BLaER1 (cell line): ENCODE measurements at regions not wholly inside any gene's neighbourhood (a gene's known extent, or its start where the extent isn't known, plus 50 kb on each side); places are given as distances from the start of the nearest gene placed in this dataset.

Experiments used
- H3K27ac ChIP-seq: shearing (Covaris generic); formaldehyde crosslinking; 2 replicates; pipeline ENCODE4 v1.8.1; 2022
- H3K27me3 ChIP-seq: shearing (Covaris generic); formaldehyde crosslinking; 2 replicates; pipeline ENCODE4 v1.8.1; 2022
- H3K36me3 ChIP-seq: shearing (Covaris generic); formaldehyde crosslinking; 2 replicates; pipeline ENCODE4 v1.8.1; 2022
- H3K4me1 ChIP-seq: shearing (Covaris generic); formaldehyde crosslinking; 2 replicates; pipeline ENCODE4 v1.8.1; 2022
- H3K4me2 ChIP-seq: shearing (Covaris generic); formaldehyde crosslinking; 2 replicates; pipeline ENCODE4 v1.8.1; 2022
- H3K4me3 ChIP-seq: shearing (Covaris generic); formaldehyde crosslinking; 2 replicates; pipeline ENCODE4 v1.8.1; 2022
- H3K9ac ChIP-seq: shearing (Covaris generic); formaldehyde crosslinking; 2 replicates; pipeline ENCODE4 v1.8.1; 2022
- H3K9me3 ChIP-seq: shearing (Covaris generic); formaldehyde crosslinking; 2 replicates; pipeline ENCODE4 v1.8.1; 2022
- H4K20me1 ChIP-seq: shearing (Covaris generic); formaldehyde crosslinking; 2 replicates; pipeline ENCODE4 v1.8.1; 2022
- Cebpa-rat ChIP-seq: shearing (Covaris generic); IDR thresholded peaks from 2 replicates; pipeline ENCODE4 v1.8.1; 2022

- no peak overlapping the region for H3K4me3 ChIP-seq
- H3K27me3 ChIP-seq, result no peaks in the 10 kb centered on the region
- no peaks in the 10 kb centered on the region for H3K36me3 ChIP-seq
- H3K4me2 ChIP-seq, result no peak overlapping the region
- no peaks in the 10 kb centered on the region for H3K4me1 ChIP-seq
- no peak overlapping the region for H3K9ac ChIP-seq
- H3K9me3 ChIP-seq, result no peaks in the 10 kb centered on the region
- H3K27ac ChIP-seq, result no peak overlapping the region
- H4K20me1 ChIP-seq, result no peaks in the 10 kb centered on the region
- no peak for TF ChIP-seq Cebpa-rat
These were observed 348.4 kb upstream of the REG3G start for GRCh38 chr2:78676921-78677696.

GRCh38 chr2:78677774-78678173, 347.7 kb upstream of the REG3G start:
- H3K27ac ChIP-seq, result no peak overlapping the region
- no peaks in the 10 kb centered on the region for H3K36me3 ChIP-seq
- no peaks in the 10 kb centered on the region for H3K4me1 ChIP-seq
- H3K27me3 ChIP-seq, result no peaks in the 10 kb centered on the region
- H3K9ac ChIP-seq, result no peak overlapping the region
- H4K20me1 ChIP-seq, result no peaks in the 10 kb centered on the region
- no peak overlapping the region for H3K4me2 ChIP-seq
- no peaks in the 10 kb centered on the region for H3K9me3 ChIP-seq
- H3K4me3 ChIP-seq, result no peak overlapping the region
- no peak for TF ChIP-seq Cebpa-rat

GRCh38 chr2:78681386-78681785, 344.1 kb upstream of the REG3G start:
- Histone ChIP-seq H3K4me3 (no peak overlapping the region), H3K9ac (no peak overlapping the region), H3K27me3 (no peaks in the 10 kb centered on the region), H3K27ac (no peak overlapping the region), H3K4me1 (no peaks in the 10 kb centered on the region), H4K20me1 (no peaks in the 10 kb centered on the region), H3K36me3 (no peaks in the 10 kb centered on the region), H3K9me3 (no peaks in the 10 kb centered on the region), H3K4me2 (no peak overlapping the region)
- TF ChIP-seq Cebpa-rat, result no peak

- Histone ChIP-seq H3K9ac (no peak overlapping the region), H3K9me3 (no peaks in the 10 kb centered on the region), H3K4me3 (no peak overlapping the region), H3K36me3 (no peaks in the 10 kb centered on the region), H3K4me2 (no peak overlapping the region), H3K4me1 (no peaks in the 10 kb centered on the region), H4K20me1 (no peaks in the 10 kb centered on the region), H3K27ac (no peak overlapping the region), H3K27me3 (no peaks in the 10 kb centered on the region)
- TF ChIP-seq Cebpa-rat, result no peak
These were observed 342.7 kb upstream of the REG3G start for GRCh38 chr2:78682781-78683180.

- Histone ChIP-seq H3K9ac (no peak overlapping the region), H4K20me1 (no peaks in the 10 kb centered on the region), H3K4me1 (no peaks in the 10 kb centered on the region), H3K9me3 (no peaks in the 10 kb centered on the region), H3K27me3 (no peaks in the 10 kb centered on the region), H3K27ac (no peak overlapping the region), H3K4me2 (no peak overlapping the region), H3K36me3 (no peaks in the 10 kb centered on the region), H3K4me3 (no peak overlapping the region)
- TF ChIP-seq Cebpa-rat, result no peak
These were observed 338.8 kb upstream of the REG3G start for GRCh38 chr2:78686625-78687153.

- TF ChIP-seq Cebpa-rat, result no peak
- H3K36me3 ChIP-seq, result no peaks in the 10 kb centered on the region
- no peak overlapping the region for H3K4me2 ChIP-seq
- H3K9ac ChIP-seq, result no peak overlapping the region
- no peak overlapping the region for H3K4me3 ChIP-seq
- H3K4me1 ChIP-seq, result no peaks in the 10 kb centered on the region
- no peaks in the 10 kb centered on the region for H3K27me3 ChIP-seq
- no peak overlapping the region for H3K27ac ChIP-seq
- H3K9me3 ChIP-seq, result no peaks in the 10 kb centered on the region
- no peaks in the 10 kb centered on the region for H4K20me1 ChIP-seq
These were observed 325.8 kb upstream of the REG3G start for GRCh38 chr2:78699696-78700095.

- Histone ChIP-seq H3K27me3 (no peaks in the 10 kb centered on the region), H3K4me2 (no peak overlapping the region), H4K20me1 (no peaks in the 10 kb centered on the region), H3K27ac (no peak overlapping the region), H3K9ac (no peak overlapping the region), H3K4me1 (no peaks in the 10 kb centered on the region), H3K36me3 (no peaks in the 10 kb centered on the region), H3K9me3 (no peaks in the 10 kb centered on the region), H3K4me3 (no peak overlapping the region)
- no peak for TF ChIP-seq Cebpa-rat
These were observed 324.0 kb upstream of the REG3G start for GRCh38 chr2:78701546-78701945.

GRCh38 chr2:78707776-78708386, 317.6 kb upstream of the REG3G start:
- no peaks in the 10 kb centered on the region for H3K9me3 ChIP-seq
- no peak overlapping the region for H3K4me3 ChIP-seq
- TF ChIP-seq Cebpa-rat, result no peak
- H3K27ac ChIP-seq, result no peak overlapping the region
- H3K4me1 ChIP-seq, result no peaks in the 10 kb centered on the region
- no peaks in the 10 kb centered on the region for H4K20me1 ChIP-seq
- H3K27me3 ChIP-seq, result no peaks in the 10 kb centered on the region
- H3K4me2 ChIP-seq, result no peak overlapping the region
- H3K9ac ChIP-seq, result no peak overlapping the region
- H3K36me3 ChIP-seq, result no peaks in the 10 kb centered on the region

- no peaks in the 10 kb centered on the region for H4K20me1 ChIP-seq
- no peaks in the 10 kb centered on the region for H3K36me3 ChIP-seq
- no peak overlapping the region for H3K4me2 ChIP-seq
- H3K9ac ChIP-seq, result no peak overlapping the region
- no peaks in the 10 kb centered on the region for H3K9me3 ChIP-seq
- no peak overlapping the region for H3K4me3 ChIP-seq
- H3K27ac ChIP-seq, result no peak overlapping the region
- no peak for TF ChIP-seq Cebpa-rat
- no peaks in the 10 kb centered on the region for H3K27me3 ChIP-seq
- H3K4me1 ChIP-seq, result no peaks in the 10 kb centered on the region
These were observed 314.7 kb upstream of the REG3G start for GRCh38 chr2:78710632-78711375.

- Histone ChIP-seq H3K4me1 (no peaks in the 10 kb centered on the region), H4K20me1 (no peaks in the 10 kb centered on the region), H3K9ac (no peak overlapping the region), H3K36me3 (no peaks in the 10 kb centered on the region), H3K4me3 (no peak overlapping the region), H3K4me2 (no peak overlapping the region), H3K9me3 (no peaks in the 10 kb centered on the region), H3K27ac (no peak overlapping the region), H3K27me3 (no peaks in the 10 kb centered on the region)
- TF ChIP-seq Cebpa-rat, result no peak
These were observed 310.2 kb upstream of the REG3G start for GRCh38 chr2:78715293-78715692.
